Mononuclear cell (primary cell): ENCODE measurements at regions not wholly inside any gene's neighbourhood (a gene's known extent, or its start where the extent isn't known, plus 50 kb on each side); places are given as distances from the start of the nearest gene placed in this dataset.
"Not testable (repeated sequence)": the region's sequence is repeated elsewhere in the genome, so short reads cannot be mapped to it uniquely, and the experiment has no call there.

Experiments
- H3K27me3 ChIP-seq: 2 replicates; pipeline ENCODE4 v1.6.0; 2011; ENCODE audit warnings: low read length, control low read depth; ENCODE audit not compliant: insufficient read depth
- H3K4me1 ChIP-seq: 2 replicates; pipeline ENCODE4 v1.5.1; 2011; ENCODE audit warnings: mild to moderate bottlenecking, low read length, control low read depth; ENCODE audit not compliant: insufficient read depth
- H3K4me3 ChIP-seq: 2 replicates; pipeline ENCODE4 v1.5.1; 2011; ENCODE audit warnings: mild to moderate bottlenecking, low read length, moderate library complexity
- H3K9me3 ChIP-seq: 2 replicates; pipeline ENCODE4 v1.5.1; 2011; ENCODE audit warnings: low read depth, mild to moderate bottlenecking, control low read depth, low read length

DNA sequence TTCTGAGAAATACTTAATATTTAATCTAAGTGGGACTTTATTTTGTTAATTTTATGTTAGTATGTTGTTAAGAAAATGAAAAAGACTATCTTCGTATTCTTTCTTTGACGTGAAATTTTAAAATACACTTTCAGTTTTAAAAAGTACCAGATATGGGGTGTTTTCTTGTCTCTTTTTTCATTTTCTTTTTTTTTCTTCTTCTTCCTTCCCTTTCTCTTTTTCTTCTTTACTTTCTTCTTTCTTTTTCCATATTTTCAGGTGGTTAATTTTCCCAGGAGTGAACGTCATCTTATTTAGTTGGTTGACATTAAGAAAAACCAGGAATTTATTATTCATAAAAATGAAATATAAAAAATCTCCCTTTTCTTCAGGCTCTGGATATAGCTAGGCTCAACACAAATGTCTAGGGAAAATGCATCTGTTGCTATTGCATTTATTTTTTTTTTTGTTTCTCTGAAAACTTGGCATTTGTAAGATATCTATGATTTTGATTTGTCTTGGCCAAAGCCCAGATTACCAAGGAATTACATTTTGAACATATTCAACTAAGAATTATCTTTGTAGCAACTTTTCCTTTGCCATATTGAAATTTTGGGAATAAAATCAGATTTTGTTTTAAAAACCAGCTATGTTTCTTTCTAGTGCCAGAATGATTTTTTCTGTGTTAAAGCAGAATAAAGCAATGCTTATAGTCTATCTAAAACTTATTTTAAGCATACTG is 241.3 kb upstream of the FOXP2 start:
- H3K4me1 ChIP-seq = no peaks in the 10 kb centered on the region
- no peaks in the 10 kb centered on the region for H3K27me3 ChIP-seq
- no peak overlapping the region for H3K4me3 ChIP-seq
- no peaks in the 10 kb centered on the region for H3K9me3 ChIP-seq

DNA sequence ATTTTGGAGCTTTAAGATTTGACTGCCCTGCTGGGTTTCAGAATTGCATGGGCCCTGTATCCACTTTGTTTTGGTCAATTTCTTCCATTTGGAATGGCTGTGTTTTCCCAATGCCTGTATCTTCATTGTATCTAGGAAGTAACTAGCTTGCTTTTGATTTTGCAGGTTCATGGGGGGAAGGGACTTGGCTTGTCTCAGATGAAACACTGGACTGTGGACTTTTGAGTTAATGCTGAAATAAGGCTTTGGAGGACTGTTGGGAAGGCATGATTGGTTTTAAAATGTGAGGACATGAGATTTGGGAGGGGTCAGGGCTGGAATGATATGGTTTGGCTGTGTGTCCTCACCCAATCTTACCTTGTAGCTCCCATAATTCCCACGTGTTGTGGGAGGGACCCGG is 245.2 kb upstream of the FOXP2 start:
- H3K9me3 ChIP-seq, H3K27me3 ChIP-seq, H3K4me3 ChIP-seq, H3K4me1 ChIP-seq: not testable (repeated sequence)

DNA sequence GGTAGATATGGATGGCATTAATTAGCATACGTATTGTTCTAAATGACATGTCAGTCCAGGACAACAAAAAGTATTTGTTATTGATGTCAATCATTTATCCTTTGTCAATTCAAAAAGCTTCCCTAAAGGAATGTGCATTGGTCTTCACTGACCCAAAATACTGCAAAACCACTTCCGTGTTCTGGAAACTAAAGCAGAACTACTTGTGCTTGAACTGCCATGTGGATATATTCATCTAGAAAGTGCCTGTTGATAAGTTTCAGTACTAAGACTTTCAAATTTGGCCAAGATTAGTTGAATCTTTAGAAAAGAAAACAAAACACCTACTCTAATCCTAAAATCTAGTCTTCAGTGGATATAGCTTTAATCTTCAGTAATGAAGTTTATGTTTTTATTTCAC is 242.1 kb upstream of the PPP1R3A start:
- Histone ChIP-seq H3K4me3 (no peak overlapping the region), H3K9me3 (no peaks in the 10 kb centered on the region), H3K4me1 (no peaks in the 10 kb centered on the region), H3K27me3 (no peaks in the 10 kb centered on the region)

DNA sequence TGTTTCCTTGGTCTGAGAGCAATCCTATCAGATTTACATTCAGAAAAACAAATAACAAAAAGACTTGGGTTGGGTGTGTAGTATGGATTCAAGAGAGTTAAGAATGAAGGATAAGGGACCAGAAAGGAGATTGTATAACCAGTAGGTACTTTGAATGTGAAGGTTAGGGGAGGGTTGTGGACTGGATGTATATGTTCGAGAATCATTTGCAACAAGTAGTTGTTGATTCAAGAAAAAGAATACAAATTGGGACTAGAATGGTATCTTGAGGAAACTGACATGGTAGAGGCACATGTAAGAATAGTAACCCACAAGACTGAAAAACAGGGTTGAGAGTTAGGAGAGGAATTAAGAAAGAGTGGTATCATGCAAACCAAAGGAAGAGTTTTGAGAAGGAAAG is 240.0 kb upstream of the PPP1R3A start:
- Histone ChIP-seq H3K9me3 (no peaks in the 10 kb centered on the region), H3K4me1 (no peaks in the 10 kb centered on the region), H3K4me3 (no peak overlapping the region), H3K27me3 (no peaks in the 10 kb centered on the region)

DNA sequence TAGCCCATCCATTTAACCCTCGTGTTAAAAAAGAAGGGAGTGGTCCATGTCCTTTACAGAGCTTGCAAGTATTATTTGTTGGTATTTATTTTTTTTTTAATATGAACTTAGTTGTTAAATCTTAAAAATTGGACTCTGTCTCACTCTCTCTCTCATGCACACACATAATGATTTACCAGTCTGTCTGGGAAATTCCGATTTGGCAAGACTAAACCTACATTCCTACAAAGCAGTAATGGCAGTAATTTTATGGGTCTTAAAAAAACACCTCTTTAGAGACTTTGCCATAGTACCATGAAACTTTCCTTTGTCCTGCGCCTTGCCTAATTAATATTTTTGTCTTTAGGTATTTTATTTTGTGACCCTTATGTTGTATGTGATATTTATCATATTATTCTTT is 239.5 kb upstream of the PPP1R3A start:
- H3K9me3 ChIP-seq = no peaks in the 10 kb centered on the region
- no peaks in the 10 kb centered on the region for H3K4me1 ChIP-seq
- H3K4me3 ChIP-seq = no peak overlapping the region

DNA sequence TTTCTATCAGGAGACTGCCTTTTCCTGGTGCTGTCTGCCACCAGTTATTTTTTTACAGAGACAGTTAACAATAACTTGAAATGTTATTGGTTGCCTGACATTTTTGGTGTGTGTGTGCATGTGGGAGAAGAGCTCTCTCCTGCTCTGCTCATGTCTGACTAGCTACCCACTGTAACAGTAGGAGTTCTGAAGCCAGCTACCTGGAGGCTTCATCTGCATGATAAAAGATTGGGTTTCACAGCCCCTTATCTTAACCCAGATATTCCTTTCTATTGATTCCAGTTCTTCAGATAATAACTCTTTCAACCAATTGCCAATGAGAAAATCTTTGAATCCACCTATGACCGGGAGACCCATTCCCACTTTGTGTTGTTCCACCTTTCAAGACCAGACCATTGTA is 237.4 kb upstream of the PPP1R3A start:
- Histone ChIP-seq H3K4me3 (no peak overlapping the region), H3K4me1 (no peaks in the 10 kb centered on the region), H3K9me3 (no peaks in the 10 kb centered on the region), H3K27me3 (no peaks in the 10 kb centered on the region)

More for the DNA sequence above, 239.5 kb upstream of the PPP1R3A start:
- no peaks in the 10 kb centered on the region for H3K27me3 ChIP-seq

DNA sequence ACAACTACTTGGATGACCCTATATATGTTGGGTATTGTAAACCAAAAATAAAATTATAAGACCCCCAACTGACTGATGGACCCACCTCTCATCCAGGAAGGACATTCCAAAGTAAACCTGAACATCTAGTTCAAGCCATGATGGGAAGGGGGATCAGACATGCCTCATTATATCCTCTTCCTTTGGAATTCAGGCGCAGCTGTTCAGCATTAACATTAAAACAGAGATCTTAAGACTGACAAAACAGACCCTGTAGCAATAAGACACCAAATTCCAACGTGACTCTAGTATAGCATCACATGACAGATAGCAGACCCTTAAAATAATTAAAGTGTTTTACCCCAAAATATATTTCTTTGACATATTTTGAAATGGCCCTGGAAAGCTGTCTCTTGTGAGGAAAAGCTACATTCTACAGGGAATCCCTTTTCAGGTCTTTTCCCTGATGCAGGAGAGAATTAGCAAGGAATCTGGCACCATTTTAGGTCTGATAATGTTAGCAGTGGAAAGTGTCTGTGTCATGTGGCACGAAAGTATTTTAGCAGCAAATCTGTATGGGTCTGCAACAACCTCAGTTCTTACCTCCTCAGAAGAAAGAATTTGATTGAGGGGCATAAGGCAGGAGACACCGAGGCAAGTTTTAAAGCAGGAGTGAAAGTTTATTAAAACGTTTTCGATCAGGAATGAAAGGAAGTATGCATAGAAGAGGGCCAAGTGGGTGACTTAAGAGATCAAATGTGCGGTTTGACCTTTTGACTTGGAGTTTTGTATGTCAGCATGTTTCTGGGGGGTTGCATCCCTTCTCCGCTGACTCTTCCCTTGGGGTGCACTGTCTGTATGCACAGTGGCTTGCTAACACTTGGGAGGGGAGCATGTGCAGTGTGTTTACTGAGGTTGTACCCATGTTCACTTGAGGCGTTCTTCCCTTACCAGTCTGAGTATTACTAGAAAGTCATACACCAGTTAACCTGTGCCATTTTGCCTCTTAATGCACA is 236.6 kb upstream of the PPP1R3A start:
- no peaks in the 10 kb centered on the region for H3K9me3 ChIP-seq
- H3K4me1 ChIP-seq = no peaks in the 10 kb centered on the region
- no peak overlapping the region for H3K4me3 ChIP-seq
- no peaks in the 10 kb centered on the region for H3K27me3 ChIP-seq

DNA sequence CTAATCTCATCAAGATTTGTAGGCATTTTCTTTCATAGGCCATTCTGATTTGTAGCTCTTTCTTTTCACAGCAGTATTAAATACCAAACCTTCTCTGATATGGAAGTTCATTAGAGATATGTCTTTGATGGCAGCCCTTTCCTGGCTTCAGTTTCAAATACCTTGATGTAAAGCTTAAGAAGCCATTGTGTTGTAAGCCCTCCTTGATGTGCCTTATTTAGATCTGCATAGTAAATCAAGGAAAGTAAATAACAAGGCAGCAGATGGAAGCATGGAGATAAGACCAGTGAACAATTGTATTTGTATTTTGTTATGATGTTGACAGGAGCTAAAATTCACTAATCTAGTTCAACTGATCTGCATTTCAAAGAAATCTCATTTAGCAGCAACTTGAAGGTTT is 234.9 kb upstream of the PPP1R3A start:
- H3K27me3 ChIP-seq = no peaks in the 10 kb centered on the region
- H3K4me1 ChIP-seq = no peaks in the 10 kb centered on the region
- H3K4me3 ChIP-seq = no peak overlapping the region
- no peaks in the 10 kb centered on the region for H3K9me3 ChIP-seq

DNA sequence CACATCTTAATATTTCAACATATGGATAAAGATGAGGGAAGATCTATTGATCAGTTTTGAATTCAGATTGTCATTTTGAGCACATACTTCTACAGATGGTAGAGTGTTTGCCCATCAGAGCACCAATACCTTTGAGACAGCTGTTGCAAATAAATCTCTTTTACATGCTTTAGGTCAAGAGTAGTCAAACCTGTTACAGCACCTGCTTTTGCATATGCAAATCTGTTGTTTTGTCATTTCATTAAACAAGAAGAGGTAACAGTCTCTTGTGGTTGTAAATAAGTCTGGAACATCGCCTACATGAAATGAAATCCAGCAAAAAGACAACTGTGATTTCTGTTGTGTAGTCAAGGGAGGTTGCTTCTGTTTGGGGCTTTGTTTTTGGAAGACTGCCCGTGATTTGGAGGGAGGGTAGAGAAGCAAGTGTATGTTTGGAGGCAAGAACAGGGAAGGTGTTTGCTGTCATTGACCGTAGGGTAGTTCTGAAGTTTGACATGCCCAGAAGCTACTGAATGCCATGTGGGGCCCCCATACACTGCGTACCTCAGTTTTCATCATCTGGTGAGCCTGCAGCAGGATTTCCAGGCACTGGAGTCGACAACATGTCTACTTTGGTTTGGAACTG is 233.6 kb upstream of the PPP1R3A start:
- Histone ChIP-seq H3K4me1 (no peaks in the 10 kb centered on the region), H3K4me3 (no peak overlapping the region), H3K9me3 (no peaks in the 10 kb centered on the region), H3K27me3 (no peaks in the 10 kb centered on the region)

DNA sequence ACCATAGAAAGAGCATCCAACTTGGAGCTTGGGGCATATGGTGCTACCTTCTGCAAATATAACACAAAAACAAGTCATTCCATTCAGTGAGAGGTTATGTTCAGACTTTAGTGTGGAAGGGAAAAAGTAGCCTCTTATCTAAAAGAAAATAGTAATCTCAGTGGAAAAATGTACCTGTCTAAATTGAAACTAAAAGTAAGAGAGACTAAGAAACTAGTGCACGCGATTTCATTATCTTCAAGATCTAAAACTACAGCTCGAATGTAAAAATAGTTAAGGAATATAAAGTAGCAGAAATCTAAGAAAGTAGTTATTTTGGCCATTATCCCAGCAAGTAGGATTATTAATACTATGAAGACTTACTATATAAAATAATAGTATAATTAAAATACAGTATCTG is 233.0 kb upstream of the PPP1R3A start:
- H3K27me3 ChIP-seq = no peaks in the 10 kb centered on the region
- no peak overlapping the region for H3K4me3 ChIP-seq
- H3K4me1 ChIP-seq = no peaks in the 10 kb centered on the region
- H3K9me3 ChIP-seq = no peaks in the 10 kb centered on the region

DNA sequence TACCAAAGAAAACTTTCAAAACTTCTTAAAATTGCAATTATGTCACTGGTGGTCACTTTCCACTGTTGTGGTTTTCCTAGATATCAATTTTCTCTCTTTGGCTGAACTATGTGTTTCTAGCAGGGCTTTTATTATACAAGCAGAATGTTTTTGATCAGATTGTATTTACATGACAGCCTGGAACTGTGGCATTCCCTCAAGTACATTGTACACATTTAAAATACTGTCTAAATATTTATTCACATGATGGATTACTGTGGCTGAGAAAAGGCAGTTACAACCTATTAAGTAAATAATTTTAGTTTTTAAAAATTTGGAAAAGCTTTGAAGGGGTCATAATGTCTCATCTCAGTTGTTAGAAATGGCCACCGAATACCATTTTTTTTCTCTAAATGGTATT is 231.9 kb upstream of the PPP1R3A start:
- H3K9me3 ChIP-seq = no peaks in the 10 kb centered on the region
- no peak overlapping the region for H3K4me3 ChIP-seq

DNA sequence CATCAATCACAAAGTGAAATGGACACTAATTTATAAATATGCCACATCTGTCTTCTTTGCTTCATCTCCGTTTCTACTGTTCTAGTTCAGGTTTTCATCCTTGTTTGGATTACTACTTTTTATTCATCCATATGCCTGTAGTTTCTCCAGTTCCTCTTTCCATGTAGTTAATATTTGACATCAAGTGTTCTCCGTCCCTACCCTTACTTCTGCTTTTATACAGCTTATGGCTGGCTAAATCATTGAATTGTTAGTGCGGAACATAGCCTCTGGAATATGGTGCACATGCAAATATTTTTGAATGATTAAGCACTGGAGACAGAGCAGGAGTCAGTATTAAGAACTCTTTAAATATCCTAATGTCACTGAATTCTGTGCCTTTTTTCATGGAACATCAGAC is 230.0 kb upstream of the PPP1R3A start:
- Histone ChIP-seq H3K9me3 (no peaks in the 10 kb centered on the region), H3K27me3 (no peaks in the 10 kb centered on the region), H3K4me3 (no peak overlapping the region), H3K4me1 (no peaks in the 10 kb centered on the region)

More for the DNA sequence above, 231.9 kb upstream of the PPP1R3A start:
- H3K27me3 ChIP-seq = no peaks in the 10 kb centered on the region
- H3K4me1 ChIP-seq = no peaks in the 10 kb centered on the region

DNA sequence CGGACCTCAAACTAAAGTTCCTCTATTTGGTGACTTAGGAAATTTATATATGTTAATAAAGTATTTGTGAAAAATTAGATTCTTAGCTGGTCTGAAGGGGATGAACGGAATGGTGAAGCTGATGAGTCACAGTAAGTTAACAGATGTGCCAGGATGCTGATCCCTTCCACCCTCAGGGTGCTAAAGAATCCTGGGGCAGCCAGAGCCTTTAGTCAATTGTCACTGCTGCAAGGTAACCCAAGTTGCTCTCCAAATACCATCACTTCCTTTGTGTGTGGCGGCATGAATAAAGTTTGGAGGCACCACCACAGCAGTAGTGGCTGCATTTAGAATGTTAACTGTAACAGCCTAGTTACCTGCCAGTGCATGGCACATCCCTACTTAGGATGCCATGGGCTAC is 222.6 kb upstream of the PPP1R3A start:
- Histone ChIP-seq H3K9me3 (no peaks in the 10 kb centered on the region), H3K4me3 (no peak overlapping the region), H3K4me1 (no peaks in the 10 kb centered on the region), H3K27me3 (no peaks in the 10 kb centered on the region)

DNA sequence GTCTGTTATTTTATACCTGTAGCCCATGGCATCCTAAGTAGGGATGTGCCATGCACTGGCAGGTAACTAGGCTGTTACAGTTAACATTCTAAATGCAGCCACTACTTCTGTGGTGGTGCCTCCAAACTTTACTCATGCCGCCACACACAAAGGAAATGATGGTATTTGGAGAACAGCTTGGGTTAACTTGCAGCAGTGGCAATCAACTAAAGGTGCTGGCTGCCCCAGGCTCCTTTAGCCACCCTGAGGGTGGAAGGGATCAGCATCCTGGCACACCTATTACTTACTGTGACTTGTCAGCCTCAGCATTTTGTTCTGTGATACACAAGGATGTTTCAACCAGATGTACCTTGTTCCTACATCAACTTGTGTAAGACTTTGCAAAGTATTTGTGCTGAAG is 221.8 kb upstream of the PPP1R3A start:
- Histone ChIP-seq H3K9me3 (no peaks in the 10 kb centered on the region), H3K4me3 (no peak overlapping the region), H3K4me1 (no peaks in the 10 kb centered on the region)

DNA sequence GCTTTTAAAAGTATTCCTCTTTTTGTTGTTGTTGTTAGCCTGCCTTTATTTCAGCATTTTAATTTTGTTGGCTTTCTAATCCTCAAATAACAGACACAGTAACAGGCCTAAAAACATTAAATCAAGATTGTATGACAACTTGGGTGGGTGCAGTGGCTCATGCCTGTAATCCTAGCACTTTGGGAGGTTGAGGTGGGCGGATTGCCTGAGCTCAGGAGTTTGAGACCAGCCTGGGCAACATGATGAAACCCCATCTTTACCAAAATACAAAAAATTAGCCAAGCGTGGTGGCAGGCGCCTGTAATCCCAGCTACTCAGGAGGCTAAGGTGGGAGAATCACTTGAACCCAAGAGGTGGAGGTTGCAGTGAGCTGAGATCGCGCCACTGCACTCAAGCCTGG is 220.9 kb upstream of the PPP1R3A start:
- H3K9me3 ChIP-seq, H3K4me1 ChIP-seq, H3K27me3 ChIP-seq, H3K4me3 ChIP-seq: not testable (repeated sequence)

More for the DNA sequence above, 221.8 kb upstream of the PPP1R3A start:
- no peaks in the 10 kb centered on the region for H3K27me3 ChIP-seq
